ENCODE measurements at regions not wholly inside any gene's neighbourhood (a gene's known extent, or its start where the extent isn't known, plus 50 kb on each side); places are given as distances from the start of the nearest gene placed in this dataset.

- H3K9me3 Mint-ChIP-seq = no peaks in the 10 kb centered on the region
- TF ChIP-seq CTCF (IDR thresholded peaks at IDR 0.05) = no peak
- CTCF ChIA-PET = no interaction called here
- H3K36me3 Mint-ChIP-seq (ENCODE audit: low read depth) = no peaks in the 10 kb centered on the region
- Histone ChIP-seq H3K27me3 (ENCODE audit: control insufficient read depth in 1 of 2, insufficient read depth in 2 of 2, low read length in 2 of 2) (no peaks in the 10 kb centered on the region), H3K4me3 (ENCODE audit: low read length) (no peak overlapping the region), H3K27ac (ENCODE audit: low read depth in 1 of 2, low read length in 2 of 2) (no peak overlapping the region), H3K36me3 (ENCODE audit: insufficient read depth, low read length) (no peaks in the 10 kb centered on the region), H3K4me1 (ENCODE audit: insufficient read depth, low read length) (no peaks in the 10 kb centered on the region), H3K9me3 (ENCODE audit: control insufficient read depth in 1 of 2, insufficient read depth in 1 of 2, low read length in 2 of 2) (no peaks in the 10 kb centered on the region)
- H3K4me3 Mint-ChIP-seq = no peak overlapping the region
- ATAC-seq (ENCODE audit: poor library complexity) = no peak
- POLR2A ChIA-PET = no interaction called here
- H3K4me1 Mint-ChIP-seq (ENCODE audit: low read depth) = no peaks in the 10 kb centered on the region
- DNase-seq = no peak
- intact Hi-C loops (cut with DNase I, micrococcal nuclease) = no loop called here
- H3K27me3 Mint-ChIP-seq = no peaks in the 10 kb centered on the region
- no peak overlapping the region for H3K27ac Mint-ChIP-seq
Measured at GRCh38 chrX:94107981-94108380, 434.0 kb downstream of the FAM133A start.

- CTCF ChIA-PET = no interaction called here
- TF ChIP-seq CTCF (IDR thresholded peaks at IDR 0.05) = no peak
- Histone ChIP-seq H3K36me3 (ENCODE audit: insufficient read depth, low read length) (no peaks in the 10 kb centered on the region), H3K4me3 (ENCODE audit: low read length) (no peak overlapping the region), H3K4me1 (ENCODE audit: insufficient read depth, low read length) (no peaks in the 10 kb centered on the region), H3K27me3 (ENCODE audit: control insufficient read depth in 1 of 2, insufficient read depth in 2 of 2, low read length in 2 of 2) (no peaks in the 10 kb centered on the region), H3K27ac (ENCODE audit: low read depth in 1 of 2, low read length in 2 of 2) (no peak overlapping the region), H3K9me3 (ENCODE audit: control insufficient read depth in 1 of 2, insufficient read depth in 1 of 2, low read length in 2 of 2) (no peaks in the 10 kb centered on the region)
- H3K36me3 Mint-ChIP-seq (ENCODE audit: low read depth) = no peaks in the 10 kb centered on the region
- no peak overlapping the region for H3K4me3 Mint-ChIP-seq
- ATAC-seq (ENCODE audit: poor library complexity) = no peak
- POLR2A ChIA-PET = no interaction called here
- no peaks in the 10 kb centered on the region for H3K9me3 Mint-ChIP-seq
- intact Hi-C loops (cut with DNase I, micrococcal nuclease) = no loop called here
- H3K27me3 Mint-ChIP-seq = no peaks in the 10 kb centered on the region
- H3K4me1 Mint-ChIP-seq (ENCODE audit: low read depth) = no peaks in the 10 kb centered on the region
- no peak for DNase-seq
- no peak overlapping the region for H3K27ac Mint-ChIP-seq
Measured at GRCh38 chrX:94114362-94114761, 440.4 kb downstream of the FAM133A start.

- H3K27ac ChIP-seq (ENCODE audit: low read depth in 1 of 2, low read length in 2 of 2) = no peak overlapping the region
- no peaks in the 10 kb centered on the region for H3K4me1 ChIP-seq (ENCODE audit: insufficient read depth, low read length)
- CTCF ChIA-PET = no interaction called here
- peaks cover 0 to 4% of the 10 kb centered on the region in 2 experiments for H3K9me3 ChIP-seq (ENCODE audit: control insufficient read depth in 1 of 2, insufficient read depth in 1 of 2, low read length in 2 of 2)
- H3K27me3 ChIP-seq (ENCODE audit: control insufficient read depth in 1 of 2, insufficient read depth in 2 of 2, low read length in 2 of 2) = no peaks in the 10 kb centered on the region
- ATAC-seq (ENCODE audit: poor library complexity) = no peak
- H3K27ac Mint-ChIP-seq = no peak overlapping the region
- H3K9me3 Mint-ChIP-seq = no peaks in the 10 kb centered on the region
- no peak overlapping the region for H3K4me3 ChIP-seq (ENCODE audit: low read length)
- TF ChIP-seq CTCF (IDR thresholded peaks at IDR 0.05) = no peak
- H3K36me3 Mint-ChIP-seq (ENCODE audit: low read depth) = no peaks in the 10 kb centered on the region
- no peak for DNase-seq
- intact Hi-C loops (cut with DNase I, micrococcal nuclease) = no loop called here
- H3K36me3 ChIP-seq (ENCODE audit: insufficient read depth, low read length) = no peaks in the 10 kb centered on the region
- POLR2A ChIA-PET = no interaction called here
- no peaks in the 10 kb centered on the region for H3K4me1 Mint-ChIP-seq (ENCODE audit: low read depth)
- H3K4me3 Mint-ChIP-seq = no peak overlapping the region
- no peaks in the 10 kb centered on the region for H3K27me3 Mint-ChIP-seq
Measured at GRCh38 chrX:94121799-94122198, 447.8 kb downstream of the FAM133A start.
